Aorta (tissue), 5 donors: ENCODE measurements at regions not wholly inside any gene's neighbourhood (a gene's known extent, or its start where the extent isn't known, plus 50 kb on each side); places are given as distances from the start of the nearest gene placed in this dataset.

Source experiments
- ATAC-seq: fragments of 200-7000 bp; cut with Tn5 transposase; one replicate; pipeline ENCODE4 v1.9.1; 2022; ENCODE audit warnings: moderate library complexity; ENCODE audit not compliant: low FRiP score
- DNase-seq, 2 donors: peaks; one replicate each; pipeline ENCODE4 v3.0.0-alpha.2; 2020
- H3K27ac ChIP-seq, 2 donors: one replicate each; pipeline ENCODE4 v1.5.1; 2013; ENCODE audit warnings: low read length in 2 of 2, mild to moderate bottlenecking in 2 of 2, moderate library complexity in 2 of 2, control low read depth in 1 of 2, inconsistent platforms in 1 of 2, low read depth in 1 of 2
- H3K27me3 ChIP-seq, 2 donors: one replicate each; pipeline ENCODE4 v1.6.1; 2013; ENCODE audit warnings: control low read depth in 1 of 2, low read length in 1 of 2, mild to moderate bottlenecking in 1 of 2, moderate library complexity in 1 of 2; ENCODE audit not compliant: insufficient read depth in 2 of 2, control insufficient read depth in 1 of 2
- H3K36me3 ChIP-seq, 2 donors: one replicate each; pipeline ENCODE4 v1.6.1; 2013; ENCODE audit warnings: control low read depth in 1 of 2, low read length in 1 of 2, mild to moderate bottlenecking in 1 of 2; ENCODE audit not compliant: insufficient read depth in 2 of 2, control insufficient read depth in 1 of 2
- H3K4me1 ChIP-seq, 2 donors: one replicate each; pipeline ENCODE4 v1.6.1; 2013; ENCODE audit warnings: low read length in 2 of 2, control low read depth in 1 of 2, mild to moderate bottlenecking in 1 of 2, moderate library complexity in 1 of 2; ENCODE audit not compliant: insufficient read depth in 2 of 2, control insufficient read depth in 1 of 2
- H3K4me3 ChIP-seq, 2 donors: one replicate each; pipeline ENCODE4 v1.5.1; 2013; ENCODE audit warnings: low read length in 2 of 2, control low read depth in 1 of 2, mild to moderate bottlenecking in 1 of 2
- H3K9me3 ChIP-seq: one replicate; pipeline ENCODE4 v1.6.1; 2013; ENCODE audit warnings: mild to moderate bottlenecking, low read length; ENCODE audit not compliant: control insufficient read depth
- WGBS, 2 donors: extraction: QIAGEN DNeasy Blood & Tissue Kit; methylation state at CpG; one replicate each; pipeline ENCODE4 v1.1.7; 2013; 5-methylcytosine and 5-hydroxymethylcytosine counted together
- intact Hi-C, 2 donors: fragments of 100-400 bp; cut with DNase I; formaldehyde crosslinking; loops; one replicate each; pipeline versions ENCODE4 v1.14.2 to v1.15.0; 2022
- donor health status: healthy with polysubstance abuse.
- donor health status: Bipolar disorder and iron deficiency.
- donor health status: DM: no; HTN: no; CAD: no.
- donor health status: DM: no; HTN: no; CAD: no.
- donor health status: DM: yes; HTN: yes; CAD: no.

DNA sequence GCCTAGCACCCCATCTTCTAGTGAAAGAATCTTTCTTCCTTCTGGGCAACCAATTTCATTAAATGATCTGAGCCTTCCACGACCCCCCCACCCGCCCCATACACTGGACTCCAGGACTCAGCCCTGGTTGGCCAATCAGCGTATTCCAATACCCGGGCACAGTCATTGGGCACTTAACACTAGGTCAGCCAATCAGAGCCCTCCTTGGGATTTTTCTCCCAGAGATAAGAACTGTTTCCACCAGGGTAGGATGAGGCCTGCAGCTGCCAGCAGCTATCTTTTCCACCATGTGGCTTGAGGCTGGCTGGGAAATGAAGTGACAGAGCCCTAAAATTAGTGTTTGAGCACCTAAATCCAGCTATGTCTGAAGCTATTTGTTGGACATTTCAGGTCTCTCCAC, 418.8 kb downstream of the BCOR start:
- Histone ChIP-seq H3K4me3 (no peak overlapping the region), H3K27me3 (no peaks in the 10 kb centered on the region), H3K27ac (no peak overlapping the region), H3K4me1 (no peaks in the 10 kb centered on the region), H3K9me3 (no peaks in the 10 kb centered on the region), H3K36me3 (no peaks in the 10 kb centered on the region)
- ATAC-seq (no peak), DNase-seq (no peak)
- intact Hi-C loops: no loop called here
- 73 to 95% methylated on average over 4 of the region's 4 CpGs for WGBS, 2 donors

DNA sequence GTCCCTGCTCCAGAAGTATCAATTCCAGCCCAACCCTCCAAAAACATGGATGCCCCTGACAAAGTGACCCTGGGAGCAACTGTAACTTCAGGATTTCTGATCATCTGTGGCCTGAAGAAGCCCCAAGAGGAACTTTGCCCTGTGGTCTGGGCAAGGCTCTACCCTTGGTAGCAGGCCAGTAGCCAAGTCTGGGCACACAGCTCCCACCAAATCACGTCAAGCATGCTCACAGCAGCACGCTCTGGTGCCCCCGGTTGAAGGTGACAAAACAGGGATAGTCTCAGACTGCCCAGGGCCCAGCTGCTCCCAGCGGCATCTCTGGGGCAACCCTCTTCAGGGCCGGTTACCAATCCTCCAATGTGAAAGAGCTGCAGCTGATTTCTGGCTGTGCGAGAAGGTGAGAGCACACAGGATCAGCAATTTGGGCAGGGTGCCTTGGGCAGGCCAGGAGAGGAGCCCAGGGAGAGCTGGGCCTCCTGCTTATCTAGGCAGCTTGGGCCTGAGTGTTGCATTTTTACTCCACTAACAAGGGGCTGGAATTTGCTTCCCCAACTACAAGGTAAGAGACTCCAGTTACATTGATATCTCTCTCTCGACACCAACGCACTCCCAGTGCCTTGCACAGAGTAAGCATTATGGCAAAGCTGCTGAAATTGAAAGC, 418.1 kb downstream of the BCOR start:
- Histone ChIP-seq H3K36me3 (no peaks in the 10 kb centered on the region), H3K4me3 (no peak overlapping the region), H3K9me3 (no peaks in the 10 kb centered on the region), H3K4me1 (no peaks in the 10 kb centered on the region), H3K27me3 (no peaks in the 10 kb centered on the region), H3K27ac (no peak overlapping the region)
- ATAC-seq: no peak
- no peak for DNase-seq
- 90 to 91% methylated on average over 8 of the region's 8 CpGs for WGBS, 2 donors
- intact Hi-C loops: no loop called here

DNA sequence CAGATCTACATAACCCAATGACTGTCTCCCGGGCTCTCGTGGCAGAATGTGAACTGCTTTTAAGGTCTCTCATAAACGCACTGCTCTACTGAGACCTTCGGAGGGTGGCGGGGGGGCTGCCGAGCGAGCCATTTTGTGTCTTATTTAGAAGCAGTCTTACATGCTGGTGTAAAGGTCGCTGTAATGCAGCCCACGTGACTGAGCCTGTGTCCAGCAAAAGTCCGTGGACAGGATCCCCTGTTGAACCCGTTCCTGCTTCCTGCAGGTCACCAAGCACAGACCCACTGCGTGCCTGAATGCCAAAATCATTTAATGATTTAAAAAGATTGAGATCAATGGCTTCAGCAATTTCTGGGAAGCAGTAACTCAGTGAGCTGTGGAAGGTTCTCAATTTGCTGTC, 415.9 kb downstream of the BCOR start:
- DNase-seq (no peak), ATAC-seq (no peak)
- H3K27ac ChIP-seq: no peak overlapping the region
- no peaks in the 10 kb centered on the region for H3K27me3 ChIP-seq
- intact Hi-C loops: no loop called here
- WGBS, 2 donors: 73 to 75% methylated on average over 12 of the region's 12 CpGs
- H3K4me1 ChIP-seq: no peaks in the 10 kb centered on the region
- no peak overlapping the region for H3K4me3 ChIP-seq
- H3K36me3 ChIP-seq: no peaks in the 10 kb centered on the region
- no peaks in the 10 kb centered on the region for H3K9me3 ChIP-seq

DNA sequence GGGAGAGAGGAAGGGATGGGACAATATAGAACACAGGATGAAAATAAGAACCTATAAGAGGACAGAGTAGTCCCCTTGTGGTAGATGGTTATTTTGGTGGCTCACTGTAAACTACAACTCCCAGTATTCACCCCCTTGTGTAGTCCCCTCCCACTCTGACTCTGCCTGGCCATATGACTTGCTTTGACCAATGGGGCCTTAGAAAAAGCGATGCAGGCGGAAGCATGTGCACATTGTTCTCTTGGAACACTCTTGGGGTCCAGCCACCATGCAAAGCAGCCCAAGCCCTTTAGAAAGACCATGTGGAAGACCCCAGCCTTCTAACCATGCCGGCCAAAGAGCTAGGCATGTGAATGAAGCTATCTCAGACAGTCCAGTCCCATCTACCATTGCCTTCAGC, 415.0 kb downstream of the BCOR start:
- H3K27me3 ChIP-seq: no peaks in the 10 kb centered on the region
- 93 to 99% methylated on average over 3 of the region's 3 CpGs for WGBS, 2 donors
- H3K9me3 ChIP-seq: no peaks in the 10 kb centered on the region
- H3K36me3 ChIP-seq: no peaks in the 10 kb centered on the region
- DNase-seq: no peak
- no peaks in the 10 kb centered on the region for H3K4me1 ChIP-seq
- intact Hi-C loops: no loop called here
- no peak overlapping the region for H3K4me3 ChIP-seq
- ATAC-seq: no peak
- no peak overlapping the region for H3K27ac ChIP-seq

DNA sequence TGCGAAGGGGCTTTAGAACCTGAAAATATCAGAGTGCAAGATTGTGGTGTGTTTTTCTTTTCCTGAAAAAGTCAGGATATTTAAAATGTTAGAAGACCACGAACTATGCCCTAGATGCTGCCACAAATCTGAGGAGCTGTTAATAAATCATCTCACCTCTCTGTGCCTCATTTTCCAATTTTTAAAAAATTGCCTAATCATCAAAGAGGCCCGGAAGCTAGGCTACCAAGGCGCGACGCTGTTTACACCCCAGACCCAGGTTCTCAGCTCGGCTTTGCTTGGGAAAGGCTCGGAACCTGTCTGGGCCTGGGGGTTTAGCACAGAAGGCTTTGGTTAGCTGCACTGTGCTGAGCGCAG, 409.6 kb downstream of the BCOR start:
- no peak overlapping the region for H3K27ac ChIP-seq
- no peaks in the 10 kb centered on the region for H3K4me1 ChIP-seq
- no peak overlapping the region for H3K4me3 ChIP-seq
- WGBS, 2 donors: 53 to 60% methylated on average over 9 of the region's 9 CpGs
- DNase-seq: no peak
- intact Hi-C loops: no loop called here
- no peaks in the 10 kb centered on the region for H3K36me3 ChIP-seq
- no peak for ATAC-seq
- no peaks in the 10 kb centered on the region for H3K9me3 ChIP-seq
- no peaks in the 10 kb centered on the region for H3K27me3 ChIP-seq

DNA sequence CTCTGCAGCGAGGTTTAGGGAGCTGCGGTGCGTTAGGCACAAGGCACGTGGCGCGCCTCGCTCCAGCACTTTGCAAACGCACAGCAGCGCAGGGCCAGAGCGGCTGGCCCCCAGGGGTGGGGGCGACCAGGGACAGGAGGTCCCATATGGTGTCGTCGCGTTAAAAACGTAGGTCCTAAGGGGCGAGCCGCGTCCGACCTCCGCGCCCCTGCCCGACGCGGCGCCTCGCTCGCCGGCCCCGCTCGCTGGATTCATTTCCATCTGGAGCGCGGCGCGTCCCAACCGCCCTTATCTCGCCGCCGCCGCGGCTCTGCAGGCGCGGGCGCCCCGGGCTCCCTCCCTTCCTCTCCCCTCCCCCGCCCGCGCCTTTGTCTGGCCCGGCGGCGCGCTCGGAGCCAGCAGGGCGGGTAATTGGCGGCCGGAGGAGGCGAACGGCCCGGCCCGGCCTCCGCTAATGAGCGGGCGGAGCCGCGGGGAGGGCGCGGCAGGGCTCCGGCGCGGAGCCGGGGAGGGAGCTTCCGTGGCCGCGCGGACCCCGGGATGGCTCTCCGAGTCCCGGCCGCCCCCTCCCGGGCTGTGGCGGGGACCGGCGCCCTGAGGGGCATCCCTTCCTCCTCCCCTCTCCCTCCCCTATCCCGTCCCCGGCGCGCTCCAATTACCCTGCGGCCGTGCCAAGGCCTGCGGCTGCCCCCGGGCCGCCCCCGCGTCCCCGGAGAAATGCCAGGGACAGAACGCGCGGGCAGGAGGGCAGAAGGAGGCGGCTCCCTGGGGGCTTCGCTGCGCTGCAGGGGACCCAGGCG, 409.0 kb downstream of the BCOR start:
- ATAC-seq: peak; percentile 87
- Histone ChIP-seq H3K9me3 (no peaks in the 10 kb centered on the region), H3K4me3 (peak overlapping the region in 1 of 2 donors; percentile 0), H3K27ac (no peak overlapping the region), H3K4me1 (no peaks in the 10 kb centered on the region), H3K36me3 (no peaks in the 10 kb centered on the region), H3K27me3 (no peaks in the 10 kb centered on the region)
- WGBS, 2 donors: 1 to 11% methylated on average over 55 to 101 of the region's 101 CpGs
- intact Hi-C loops: no loop called here
- peak; percentile 63 to 85 for DNase-seq

DNA sequence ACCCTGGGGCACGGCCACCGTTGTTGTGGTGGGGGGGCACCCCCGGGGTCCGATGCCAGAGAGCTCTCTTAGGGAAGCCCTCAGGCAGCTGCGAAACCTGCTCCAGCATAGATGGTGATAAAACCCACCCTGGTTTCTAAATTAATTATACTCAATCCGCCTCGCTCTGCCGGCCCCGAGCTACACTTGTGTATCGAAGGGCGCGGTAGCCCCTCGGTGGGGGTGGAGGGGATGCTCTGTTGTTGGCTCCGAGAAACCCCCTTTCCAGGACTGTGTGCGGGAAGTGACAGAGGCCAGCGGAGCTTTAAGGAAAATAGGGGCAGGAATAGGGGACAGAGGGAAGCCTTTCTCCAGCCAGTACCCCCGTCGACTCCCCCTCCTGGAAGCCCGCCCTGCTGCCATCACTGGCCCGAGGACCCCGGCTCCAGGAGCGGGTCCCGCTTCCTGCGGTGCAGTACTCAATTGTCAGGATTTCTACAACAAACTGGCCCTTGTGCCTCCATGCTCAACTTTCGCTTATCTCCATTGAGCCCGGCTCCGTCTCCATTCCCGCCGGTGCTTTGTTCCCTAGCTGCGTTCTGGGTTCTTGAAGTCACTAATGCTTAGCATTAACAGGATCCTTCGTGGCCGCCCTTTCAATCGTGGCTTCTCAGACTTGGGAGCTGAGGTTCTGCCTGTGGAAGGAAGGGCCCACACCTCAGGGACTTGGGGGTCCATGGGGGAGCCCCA, 408.2 kb downstream of the BCOR start:
- Histone ChIP-seq H3K27me3 (no peaks in the 10 kb centered on the region), H3K9me3 (no peaks in the 10 kb centered on the region), H3K4me3 (peak overlapping the region in 1 of 2 donors; percentile 0), H3K4me1 (no peaks in the 10 kb centered on the region), H3K36me3 (no peaks in the 10 kb centered on the region), H3K27ac (peak overlapping the region in 1 of 2 donors; percentile 21)
- WGBS, 2 donors: 14 to 23% methylated on average over 30 to 33 of the region's 33 CpGs
- ATAC-seq (peak; percentile 51), DNase-seq (no peak)
- intact Hi-C loops: no loop called here

DNA sequence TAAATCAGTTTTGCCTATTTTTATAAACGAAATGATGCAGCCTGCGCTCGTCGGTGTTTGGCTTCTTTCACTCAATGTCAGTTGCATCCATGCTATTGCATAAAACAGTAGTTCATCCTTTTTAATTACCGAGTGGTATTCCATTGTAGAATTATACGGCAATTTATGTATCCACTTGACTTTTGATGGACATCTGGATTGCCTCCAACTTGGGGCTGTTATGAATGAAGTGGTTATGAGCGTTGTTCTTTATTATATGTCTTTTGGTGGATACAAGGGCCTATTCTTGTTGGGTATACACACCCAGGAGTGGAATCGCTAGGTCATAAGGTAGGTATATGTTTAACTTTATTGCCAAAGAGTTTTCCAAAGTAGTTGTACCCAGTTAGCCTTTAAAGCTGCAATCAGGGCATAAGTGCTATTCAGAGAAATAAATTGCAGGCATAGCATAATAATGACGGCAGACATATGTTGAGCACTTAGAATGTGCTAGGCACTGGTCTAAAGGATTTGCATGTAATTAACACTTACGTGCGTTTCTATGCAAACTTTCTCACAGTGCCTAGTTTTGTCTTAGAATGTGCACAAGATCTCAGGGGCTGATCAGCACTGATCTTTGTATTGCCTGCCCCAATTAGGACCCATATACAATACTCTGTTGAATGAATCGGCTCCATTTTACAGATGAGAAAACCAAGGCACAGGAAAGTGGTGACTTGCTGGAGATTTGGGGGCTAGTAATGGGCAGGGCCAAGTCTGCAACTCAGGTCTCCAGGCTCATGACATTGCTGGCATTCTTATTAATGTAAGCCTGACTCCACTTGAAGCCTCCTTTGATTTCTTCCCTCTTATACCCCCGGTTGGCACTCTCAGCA, 407.0 kb downstream of the BCOR start:
- Histone ChIP-seq H3K9me3 (no peaks in the 10 kb centered on the region), H3K4me3 (no peak overlapping the region), H3K4me1 (no peaks in the 10 kb centered on the region), H3K27me3 (no peaks in the 10 kb centered on the region), H3K36me3 (no peaks in the 10 kb centered on the region), H3K27ac (no peak overlapping the region)
- intact Hi-C loops: no loop called here
- ATAC-seq: no peak
- DNase-seq: no peak
- 88 to 96% methylated on average over 13 of the region's 13 CpGs for WGBS, 2 donors
